Caco-2 (cell line): ENCODE measurements at regions not wholly inside any gene's neighbourhood (a gene's known extent, or its start where the extent isn't known, plus 50 kb on each side); places are given as distances from the start of the nearest gene placed in this dataset.

ENCODE experiments used
- BruUV-seq: library from RNA; stranded (reverse); fragments of 400-500 nt; replicated peaks from 2 replicates; lab custom pipeline; 2021; lab: Mats Ljungman, UMichigan
- CTCF ChIA-PET: fragments of 300-600 bp; sonication (Branson Sonifier 250); formaldehyde crosslinking; loops from one replicate; lab custom pipeline; 2022; ENCODE audit warnings: antibody characterized with exemption; lab: Charles Lee
- POLR2A ChIA-PET: fragments of 300-600 bp; sonication (Branson Sonifier 250); formaldehyde crosslinking; loops from one replicate; lab custom pipeline; 2022; ENCODE audit warnings: antibody characterized with exemption; lab: Charles Lee
- DNase-seq, 2 experiments: peaks; one replicate each; pipeline versions ENCODE4 v3.0.0 to v3.0.0-alpha.2; 2020 to 2022
- H3K27me3 ChIP-seq: replicated peaks from 2 replicates; pipeline ENCODE4 v1.6.0; 2011; ENCODE audit warnings: low read length; ENCODE audit not compliant: control insufficient read depth, insufficient read depth
- H3K36me3 ChIP-seq: 2 replicates; pipeline ENCODE4 v1.5.1; 2011; ENCODE audit warnings: low read length; ENCODE audit not compliant: control insufficient read depth, insufficient read depth
- H3K4me1 ChIP-seq: fragments of 250-450 bp; sonication (Bioruptor Pico); 2 replicates; pipeline ENCODE4 v1.5.1; 2020; ENCODE audit warnings: mild to moderate bottlenecking
- H3K4me3 ChIP-seq: 2 replicates; pipeline ENCODE4 v1.5.1; 2011; ENCODE audit warnings: low read depth, mild to moderate bottlenecking, control low read depth, low read length
- H3K9me3 ChIP-seq: fragments of 250-450 bp; sonication (Bioruptor Pico); 2 replicates; pipeline ENCODE4 v1.5.1; 2020; ENCODE audit warnings: mild to moderate bottlenecking, moderate library complexity
- H3K27ac Mint-ChIP-seq: one replicate; pipeline ENCODE4 v1.8.0; 2022; ENCODE audit warnings: mixed read lengths; ENCODE audit not compliant: unreplicated experiment
- H3K27me3 Mint-ChIP-seq: one replicate; pipeline ENCODE4 v1.8.0; 2022; ENCODE audit warnings: mixed read lengths; ENCODE audit not compliant: insufficient read depth, unreplicated experiment
- H3K36me3 Mint-ChIP-seq: one replicate; pipeline ENCODE4 v1.8.0; 2022; ENCODE audit warnings: mild to moderate bottlenecking, mixed read lengths; ENCODE audit not compliant: insufficient read depth, unreplicated experiment
- H3K4me1 Mint-ChIP-seq: one replicate; pipeline ENCODE4 v1.8.0; 2022; ENCODE audit warnings: low read depth, mixed read lengths; ENCODE audit not compliant: unreplicated experiment
- H3K4me3 Mint-ChIP-seq: one replicate; pipeline ENCODE4 v1.8.0; 2022; ENCODE audit warnings: mild to moderate bottlenecking, moderate library complexity, mixed read lengths; ENCODE audit not compliant: unreplicated experiment
- H3K9me3 Mint-ChIP-seq: one replicate; pipeline ENCODE4 v1.8.0; 2022; ENCODE audit warnings: mixed read lengths; ENCODE audit not compliant: unreplicated experiment
- intact Hi-C: fragments of 100-400 bp; cut with micrococcal nuclease; formaldehyde crosslinking; loops from one replicate; pipeline ENCODE4 v1.10.0; 2022; ENCODE audit not compliant: unreplicated experiment
- TF ChIP-seq, protein P1 (sequence below), 2 experiments: fragments of 200-600 bp in 1 of 2; IDR thresholded peaks; 1 replicate in 1 of 2; 2 replicates in 1 of 2; pipeline versions ENCODE4 v1.5.1 to v1.8.0; 2011 to 2022; ENCODE audit warnings: antibody characterized with exemption in 1 of 2, control low read depth in 1 of 2, inconsistent platforms in 1 of 2, low read depth in 1 of 2, low read length in 1 of 2, mild to moderate bottlenecking in 1 of 2, moderate library complexity in 1 of 2; ENCODE audit not compliant: insufficient read depth in 1 of 2, severe bottlenecking in 1 of 2, unreplicated experiment in 1 of 2

DNA sequence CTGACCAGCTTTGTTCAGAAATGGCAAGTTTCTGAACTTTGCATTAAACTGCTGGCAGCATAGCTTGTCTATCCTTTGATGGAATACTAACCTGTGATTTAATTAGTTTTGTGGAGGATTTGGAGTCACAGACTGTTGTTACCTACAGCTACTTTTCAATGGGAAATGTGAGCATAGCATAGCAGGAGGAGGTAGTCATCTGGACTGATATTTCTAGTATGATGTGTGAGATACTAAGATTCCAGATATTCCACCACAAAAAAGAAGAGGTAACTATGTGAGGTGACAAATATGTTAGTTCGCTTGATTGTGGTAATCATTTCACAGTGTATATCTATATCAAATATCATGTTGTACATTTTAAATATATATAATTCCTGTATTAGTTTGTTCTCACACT lies 833.0 kb downstream of the SLC6A15 start:
- Mint-ChIP-seq H3K4me1 (no peaks in the 10 kb centered on the region), H3K27me3 (no peaks in the 10 kb centered on the region), H3K36me3 (no peaks in the 10 kb centered on the region), H3K9me3 (no peaks in the 10 kb centered on the region), H3K27ac (no peak overlapping the region), H3K4me3 (no peak overlapping the region)
- TF ChIP-seq, protein P1, sequence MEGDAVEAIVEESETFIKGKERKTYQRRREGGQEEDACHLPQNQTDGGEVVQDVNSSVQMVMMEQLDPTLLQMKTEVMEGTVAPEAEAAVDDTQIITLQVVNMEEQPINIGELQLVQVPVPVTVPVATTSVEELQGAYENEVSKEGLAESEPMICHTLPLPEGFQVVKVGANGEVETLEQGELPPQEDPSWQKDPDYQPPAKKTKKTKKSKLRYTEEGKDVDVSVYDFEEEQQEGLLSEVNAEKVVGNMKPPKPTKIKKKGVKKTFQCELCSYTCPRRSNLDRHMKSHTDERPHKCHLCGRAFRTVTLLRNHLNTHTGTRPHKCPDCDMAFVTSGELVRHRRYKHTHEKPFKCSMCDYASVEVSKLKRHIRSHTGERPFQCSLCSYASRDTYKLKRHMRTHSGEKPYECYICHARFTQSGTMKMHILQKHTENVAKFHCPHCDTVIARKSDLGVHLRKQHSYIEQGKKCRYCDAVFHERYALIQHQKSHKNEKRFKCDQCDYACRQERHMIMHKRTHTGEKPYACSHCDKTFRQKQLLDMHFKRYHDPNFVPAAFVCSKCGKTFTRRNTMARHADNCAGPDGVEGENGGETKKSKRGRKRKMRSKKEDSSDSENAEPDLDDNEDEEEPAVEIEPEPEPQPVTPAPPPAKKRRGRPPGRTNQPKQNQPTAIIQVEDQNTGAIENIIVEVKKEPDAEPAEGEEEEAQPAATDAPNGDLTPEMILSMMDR (IDR thresholded peaks at IDR 0.05; ENCODE audit: insufficient read depth in 1 of 2, low read depth in 1 of 2, low read length in 1 of 2, severe bottlenecking in 1 of 2, unreplicated experiment in 1 of 2), result no peak
- intact Hi-C loops, result no loop called here
- H3K4me1 ChIP-seq, result no peaks in the 10 kb centered on the region
- DNase-seq, result no peak
- H3K36me3 ChIP-seq, result no peaks in the 10 kb centered on the region
- no peaks in the 10 kb centered on the region for H3K27me3 ChIP-seq
- ChIA-PET POLR2A (no interaction called here), CTCF (no interaction called here)
- no peak overlapping the region for H3K4me3 ChIP-seq
- BruUV-seq, result no TSS peak
- no peaks in the 10 kb centered on the region for H3K9me3 ChIP-seq

DNA sequence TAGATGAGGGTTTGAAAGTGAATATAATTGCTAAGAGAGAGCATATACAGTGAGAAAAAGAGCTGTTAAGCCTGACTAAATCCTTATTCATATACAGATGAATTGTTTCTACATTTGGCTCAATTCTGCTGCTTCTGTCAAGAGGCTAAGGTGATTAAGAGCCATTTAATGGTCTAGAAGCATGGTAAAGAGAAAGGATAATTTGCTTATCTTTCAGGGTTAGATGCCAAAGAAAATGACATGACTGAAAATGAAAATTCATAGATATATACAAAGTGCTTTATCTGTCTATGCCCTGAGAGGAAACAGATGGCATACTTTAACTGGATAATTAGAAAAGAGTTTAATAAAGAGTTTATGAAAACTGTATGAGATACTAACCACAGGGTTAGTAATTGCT lies 834.9 kb downstream of the SLC6A15 start:
- no peaks in the 10 kb centered on the region for H3K4me1 Mint-ChIP-seq
- CTCF ChIA-PET, result no interaction called here
- intact Hi-C loops, result no loop called here
- no peaks in the 10 kb centered on the region for H3K9me3 Mint-ChIP-seq
- Histone ChIP-seq H3K4me1 (no peaks in the 10 kb centered on the region), H3K4me3 (no peak overlapping the region), H3K9me3 (no peaks in the 10 kb centered on the region), H3K27me3 (no peaks in the 10 kb centered on the region), H3K36me3 (no peaks in the 10 kb centered on the region)
- H3K27me3 Mint-ChIP-seq, result no peaks in the 10 kb centered on the region
- POLR2A ChIA-PET, result no interaction called here
- DNase-seq, result no peak
- no TSS peak for BruUV-seq
- TF ChIP-seq, protein P1 (IDR thresholded peaks at IDR 0.05; ENCODE audit: insufficient read depth in 1 of 2, low read depth in 1 of 2, low read length in 1 of 2, severe bottlenecking in 1 of 2, unreplicated experiment in 1 of 2), result no peak
- no peak overlapping the region for H3K27ac Mint-ChIP-seq
- no peaks in the 10 kb centered on the region for H3K36me3 Mint-ChIP-seq
- H3K4me3 Mint-ChIP-seq, result no peak overlapping the region

- DNase-seq, result no peak
- no peaks in the 10 kb centered on the region for H3K36me3 ChIP-seq
- TF ChIP-seq, protein P1 (IDR thresholded peaks at IDR 0.05; ENCODE audit: insufficient read depth in 1 of 2, low read depth in 1 of 2, low read length in 1 of 2, severe bottlenecking in 1 of 2, unreplicated experiment in 1 of 2), result no peak
- no peaks in the 10 kb centered on the region for H3K27me3 ChIP-seq
- BruUV-seq, result no TSS peak
- H3K4me1 ChIP-seq, result no peaks in the 10 kb centered on the region
- Mint-ChIP-seq H3K27ac (no peak overlapping the region), H3K4me1 (no peaks in the 10 kb centered on the region), H3K9me3 (no peaks in the 10 kb centered on the region), H3K36me3 (no peaks in the 10 kb centered on the region), H3K4me3 (no peak overlapping the region), H3K27me3 (no peaks in the 10 kb centered on the region)
- ChIA-PET POLR2A (no interaction called here), CTCF (no interaction called here)
- H3K9me3 ChIP-seq, result no peaks in the 10 kb centered on the region
- intact Hi-C loops, result no loop called here
- H3K4me3 ChIP-seq, result no peak overlapping the region
Measured at GRCh38 chr12:84075991-84076390, 836.6 kb downstream of the SLC6A15 start.
